Ishikawa (cell line): ENCODE measurements at regions not wholly inside any gene's neighbourhood (a gene's known extent, or its start where the extent isn't known, plus 50 kb on each side); places are given as distances from the start of the nearest gene placed in this dataset.

Source experiments
- NFIC ChIP-seq: IDR thresholded peaks from 2 replicates; pipeline ENCODE4 v1.6.1; 2012
- TEAD4 ChIP-seq: IDR thresholded peaks from 2 replicates; pipeline ENCODE4 v1.6.1; 2012
- TF ChIP-seq, protein P1 (sequence below): IDR thresholded peaks from 2 replicates; pipeline ENCODE4 v1.6.1; 2012

DNA sequence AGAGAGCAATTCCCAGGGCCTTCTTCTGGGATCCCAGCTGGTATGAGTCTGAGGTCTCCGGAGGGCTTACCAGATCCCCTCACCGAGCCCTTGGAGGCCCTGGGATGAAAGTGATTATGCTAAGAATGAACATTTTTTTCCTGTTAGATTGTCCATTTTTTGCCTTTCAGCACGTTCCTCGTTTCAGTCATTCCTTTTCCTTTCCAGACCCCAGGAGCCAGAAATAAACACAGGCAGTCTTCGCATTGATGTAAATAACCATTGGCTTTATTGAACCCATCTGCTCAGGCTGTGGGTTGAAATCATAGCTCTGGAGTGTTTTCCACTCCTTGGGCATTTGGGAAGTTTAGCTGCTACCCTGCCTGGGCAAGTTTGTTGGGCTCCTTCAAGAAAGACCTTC, 320.9 kb upstream of the AUTS2 start:
- TF ChIP-seq, protein P1, sequence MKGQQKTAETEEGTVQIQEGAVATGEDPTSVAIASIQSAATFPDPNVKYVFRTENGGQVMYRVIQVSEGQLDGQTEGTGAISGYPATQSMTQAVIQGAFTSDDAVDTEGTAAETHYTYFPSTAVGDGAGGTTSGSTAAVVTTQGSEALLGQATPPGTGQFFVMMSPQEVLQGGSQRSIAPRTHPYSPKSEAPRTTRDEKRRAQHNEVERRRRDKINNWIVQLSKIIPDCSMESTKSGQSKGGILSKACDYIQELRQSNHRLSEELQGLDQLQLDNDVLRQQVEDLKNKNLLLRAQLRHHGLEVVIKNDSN, result no peak
- no peak for TF ChIP-seq NFIC
- no peak for TF ChIP-seq TEAD4
